MM.1S (cell line): ENCODE measurements at regions not wholly inside any gene's neighbourhood (a gene's known extent, or its start where the extent isn't known, plus 50 kb on each side); places are given as distances from the start of the nearest gene placed in this dataset.

Experiments
- DNase-seq: peaks from one replicate; pipeline ENCODE4 v3.0.0-alpha.2; 2015
- H2AFZ ChIP-seq: fragments of 300-600 bp; sonication (generic); 2 replicates; pipeline ENCODE4 v1.6.0; 2016; ENCODE audit warnings: antibody characterized with exemption, low read length
- H3F3A ChIP-seq: fragments of 300-600 bp; sonication (generic); 2 replicates; pipeline ENCODE4 v1.6.1; 2016; ENCODE audit warnings: mild to moderate bottlenecking, antibody characterized with exemption, low read length, moderate library complexity, mixed read lengths; ENCODE audit not compliant: insufficient read depth
- H3K27ac ChIP-seq: fragments of 300-600 bp; sonication (generic); 2 replicates; pipeline ENCODE4 v1.5.1; 2016; ENCODE audit warnings: mild to moderate bottlenecking, low read length
- H3K27me3 ChIP-seq: fragments of 300-600 bp; sonication (generic); replicated peaks from 2 replicates; pipeline ENCODE4 v1.6.0; 2016; ENCODE audit warnings: low read length; ENCODE audit not compliant: insufficient read depth
- H3K36me3 ChIP-seq: fragments of 300-600 bp; sonication (generic); replicated peaks from 2 replicates; pipeline ENCODE4 v1.6.1; 2016; ENCODE audit warnings: mild to moderate bottlenecking, low read length, mixed read lengths; ENCODE audit not compliant: insufficient read depth
- H3K4me1 ChIP-seq: fragments of 300-600 bp; sonication (generic); 2 replicates; pipeline ENCODE4 v1.6.1; 2016; ENCODE audit warnings: low read length, mixed read lengths
- H3K4me2 ChIP-seq: fragments of 300-600 bp; sonication (generic); 2 replicates; pipeline ENCODE4 v1.6.0; 2016; ENCODE audit warnings: low read depth, low read length
- H3K4me3 ChIP-seq: fragments of 300-600 bp; sonication (generic); 2 replicates; pipeline ENCODE4 v1.5.1; 2016; ENCODE audit warnings: low read length, mixed read lengths
- H3K79me2 ChIP-seq: fragments of 300-600 bp; sonication (generic); 2 replicates; pipeline ENCODE4 v1.6.1; 2016; ENCODE audit warnings: mixed run types, low read length, mixed read lengths
- H3K9ac ChIP-seq: fragments of 300-600 bp; sonication (generic); 2 replicates; pipeline ENCODE4 v1.6.1; 2016; ENCODE audit warnings: low read length, mixed read lengths
- H3K9me2 ChIP-seq: fragments of 300-600 bp; sonication (generic); replicated peaks from 2 replicates; pipeline ENCODE4 v1.6.1; 2016; ENCODE audit warnings: mild to moderate bottlenecking, low read length, mixed read lengths; ENCODE audit not compliant: insufficient read depth
- H3K9me3 ChIP-seq: fragments of 300-600 bp; sonication (generic); replicated peaks from 2 replicates; pipeline ENCODE4 v1.6.1; 2016; ENCODE audit warnings: mild to moderate bottlenecking, low read length, mixed read lengths; ENCODE audit not compliant: insufficient read depth
- H4K20me1 ChIP-seq: fragments of 300-600 bp; sonication (generic); 2 replicates; pipeline ENCODE4 v1.6.1; 2016; ENCODE audit warnings: mild to moderate bottlenecking, low read length, moderate library complexity, mixed read lengths; ENCODE audit not compliant: insufficient read depth
- CTCF ChIP-seq: fragments of 300-600 bp; sonication (generic); IDR thresholded peaks from 2 replicates; pipeline ENCODE4 v1.5.1; 2016; ENCODE audit warnings: antibody characterized with exemption, low read length, mixed read lengths
- EZH2 ChIP-seq: fragments of 300-600 bp; sonication (generic); optimal IDR thresholded peaks from 2 replicates; pipeline ENCODE3; 2017; ENCODE audit warnings: low read depth, mild to moderate bottlenecking, antibody characterized with exemption, low read length, mixed read lengths
- EZH2phosphoT487 ChIP-seq: fragments of 300-600 bp; sonication (generic); IDR thresholded peaks from 2 replicates; pipeline ENCODE4 v1.6.1; 2018; ENCODE audit warnings: antibody characterized with exemption, low read length

- no peak for DNase-seq
- Histone ChIP-seq H3K27ac (no peak overlapping the region), H3K27me3 (no peaks in the 10 kb centered on the region), H3F3A (no peaks in the 10 kb centered on the region), H3K4me2 (no peak overlapping the region), H4K20me1 (no peaks in the 10 kb centered on the region), H3K9me3 (no peaks in the 10 kb centered on the region), H3K4me1 (no peaks in the 10 kb centered on the region), H2AFZ (no peak overlapping the region), H3K36me3 (no peaks in the 10 kb centered on the region), H3K9me2 (no peaks in the 10 kb centered on the region), H3K9ac (no peak overlapping the region), H3K4me3 (no peak overlapping the region), H3K79me2 (no peaks in the 10 kb centered on the region)
- TF ChIP-seq EZH2phosphoT487 (no peak), CTCF (no peak), EZH2 (no peak)
Observed at GRCh38 chr4:153039542-153040185, 103.5 kb downstream of the FHDC1 start.

- Histone ChIP-seq H3K4me1 (no peaks in the 10 kb centered on the region), H3K9ac (no peak overlapping the region), H3K27me3 (no peaks in the 10 kb centered on the region), H3F3A (no peaks in the 10 kb centered on the region), H3K4me3 (no peak overlapping the region), H4K20me1 (no peaks in the 10 kb centered on the region), H3K9me2 (no peaks in the 10 kb centered on the region), H2AFZ (no peak overlapping the region), H3K79me2 (no peaks in the 10 kb centered on the region), H3K9me3 (no peaks in the 10 kb centered on the region), H3K4me2 (no peak overlapping the region), H3K36me3 (no peaks in the 10 kb centered on the region), H3K27ac (no peak overlapping the region)
- TF ChIP-seq CTCF (no peak), EZH2phosphoT487 (no peak), EZH2 (no peak)
- DNase-seq = no peak
Observed at GRCh38 chr4:153040677-153041076, 104.6 kb downstream of the FHDC1 start.

GRCh38 chr4:153044036-153044435 lies 107.9 kb downstream of the FHDC1 start:
- Histone ChIP-seq H3F3A (no peaks in the 10 kb centered on the region), H3K9me2 (no peaks in the 10 kb centered on the region)

More at GRCh38 chr4:153044036-153044435, 107.9 kb downstream of the FHDC1 start:
- Histone ChIP-seq H3K9me3 (no peaks in the 10 kb centered on the region), H4K20me1 (no peaks in the 10 kb centered on the region), H3K27ac (no peak overlapping the region), H3K79me2 (no peaks in the 10 kb centered on the region), H3K27me3 (no peaks in the 10 kb centered on the region), H3K9ac (no peak overlapping the region), H3K36me3 (no peaks in the 10 kb centered on the region), H2AFZ (no peak overlapping the region), H3K4me1 (no peaks in the 10 kb centered on the region), H3K4me2 (no peak overlapping the region), H3K4me3 (no peak overlapping the region)
- no peak for DNase-seq
- TF ChIP-seq CTCF (no peak), EZH2phosphoT487 (no peak), EZH2 (no peak)
